LoVo (cell line): ENCODE measurements at regions not wholly inside any gene's neighbourhood (a gene's known extent, or its start where the extent isn't known, plus 50 kb on each side); places are given as distances from the start of the nearest gene placed in this dataset.

Experiments
- DNase-seq: peaks from one replicate; pipeline ENCODE4 v3.0.0-alpha.2; 2016; ENCODE audit warnings: low spot score

- no peak for DNase-seq
Observed at GRCh38 chr6:140977403-140977802, 1155.3 kb upstream of the GJE1 start.

DNA sequence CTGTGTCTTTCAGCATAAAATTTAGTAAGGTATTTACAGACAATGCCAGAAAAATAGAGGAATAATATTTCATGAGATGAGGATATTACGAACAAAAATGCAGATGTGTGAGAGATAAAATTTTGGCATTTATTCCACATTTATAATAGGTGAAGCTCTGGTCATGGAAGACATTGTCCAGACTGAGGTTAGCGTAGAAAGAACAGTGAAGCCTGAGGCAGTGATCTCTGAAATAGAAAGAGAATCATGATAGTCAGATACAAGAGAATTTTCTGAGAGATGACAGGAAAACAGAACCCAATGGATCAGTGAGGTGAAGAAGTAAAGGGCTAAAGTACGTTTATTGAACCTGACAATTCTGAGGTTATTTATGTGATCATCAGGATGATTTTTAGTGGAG lies 1155.9 kb upstream of the GJE1 start:
- DNase-seq: no peak

DNA sequence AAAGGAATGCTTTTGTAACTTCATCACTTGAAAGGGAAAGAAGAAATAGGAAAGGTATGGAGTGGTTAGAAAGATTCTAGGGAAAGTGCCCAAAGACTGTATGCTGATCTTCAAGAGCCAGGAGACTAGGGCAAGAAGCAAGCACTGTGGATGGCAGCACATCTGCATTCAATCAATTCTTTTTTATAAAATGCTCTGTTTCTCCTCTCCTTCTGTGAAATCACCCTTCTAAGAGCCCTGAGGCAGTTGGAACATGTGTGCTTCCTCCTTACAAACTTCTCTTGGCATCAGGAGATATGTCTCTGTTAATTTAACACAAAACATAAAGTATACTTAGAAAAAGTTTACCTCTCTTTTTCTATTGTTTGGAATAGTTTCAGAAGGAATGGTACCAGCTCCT lies 1162.2 kb upstream of the GJE1 start:
- no peak for DNase-seq

DNA sequence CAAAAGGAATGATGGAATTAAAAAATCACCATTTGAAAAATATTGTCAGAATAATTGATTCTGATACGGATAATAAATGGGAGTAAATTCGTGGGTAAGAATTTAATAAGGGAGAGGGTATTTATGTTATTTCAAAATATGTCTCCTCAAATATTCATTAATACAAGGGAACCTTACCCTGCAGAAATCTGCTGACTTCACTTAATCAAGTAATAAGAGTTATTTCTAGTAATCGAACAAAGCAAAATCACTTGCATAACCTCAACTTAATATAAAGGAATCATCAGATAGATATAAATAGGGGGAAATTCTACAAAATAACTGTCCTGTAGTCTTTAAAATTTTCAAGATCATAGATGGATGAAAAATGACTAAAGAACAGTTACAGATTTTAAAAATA lies 1164.7 kb upstream of the GJE1 start:
- no peak for DNase-seq

- no peak for DNase-seq
Observed at GRCh38 chr6:140966676-140967075, 1166.0 kb upstream of the GJE1 start.

DNA sequence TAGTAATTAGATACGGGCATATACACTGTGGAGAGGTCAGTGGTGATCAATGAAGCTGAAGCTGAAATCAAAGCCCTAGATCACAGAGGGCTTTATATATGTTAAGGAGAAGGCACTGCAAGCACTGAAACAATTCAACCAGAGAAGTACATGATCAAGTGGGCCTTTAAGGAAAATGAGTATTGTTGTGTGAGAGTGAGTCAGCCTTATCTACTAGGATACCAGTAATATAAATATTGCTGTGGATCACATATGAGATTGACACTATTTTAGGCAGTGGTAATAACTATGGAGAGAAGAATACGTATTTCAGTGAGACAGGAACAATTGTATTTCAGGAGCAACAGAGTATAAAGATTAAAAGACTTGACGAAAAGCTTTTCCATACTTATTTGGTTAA lies 1172.2 kb upstream of the GJE1 start:
- no peak for DNase-seq

DNA sequence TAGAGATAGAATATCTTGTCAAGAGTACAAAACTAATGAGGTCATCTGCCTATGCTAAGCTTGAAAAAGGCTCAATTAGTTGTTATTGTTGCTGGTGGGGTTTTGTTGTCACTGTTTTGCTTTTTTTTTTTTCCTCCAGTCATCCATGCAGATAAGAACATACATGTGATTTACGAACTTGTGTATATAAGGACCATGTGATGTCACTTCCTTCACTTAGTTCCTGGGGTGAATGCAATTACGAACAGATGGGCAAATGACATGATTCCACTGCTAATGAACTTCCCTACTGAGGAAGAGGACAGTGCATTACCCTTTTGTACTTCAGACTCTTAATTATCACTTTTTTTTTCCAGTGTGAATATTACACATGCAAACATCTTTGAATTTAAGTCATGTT lies 1175.3 kb upstream of the GJE1 start:
- no peak for DNase-seq

DNA sequence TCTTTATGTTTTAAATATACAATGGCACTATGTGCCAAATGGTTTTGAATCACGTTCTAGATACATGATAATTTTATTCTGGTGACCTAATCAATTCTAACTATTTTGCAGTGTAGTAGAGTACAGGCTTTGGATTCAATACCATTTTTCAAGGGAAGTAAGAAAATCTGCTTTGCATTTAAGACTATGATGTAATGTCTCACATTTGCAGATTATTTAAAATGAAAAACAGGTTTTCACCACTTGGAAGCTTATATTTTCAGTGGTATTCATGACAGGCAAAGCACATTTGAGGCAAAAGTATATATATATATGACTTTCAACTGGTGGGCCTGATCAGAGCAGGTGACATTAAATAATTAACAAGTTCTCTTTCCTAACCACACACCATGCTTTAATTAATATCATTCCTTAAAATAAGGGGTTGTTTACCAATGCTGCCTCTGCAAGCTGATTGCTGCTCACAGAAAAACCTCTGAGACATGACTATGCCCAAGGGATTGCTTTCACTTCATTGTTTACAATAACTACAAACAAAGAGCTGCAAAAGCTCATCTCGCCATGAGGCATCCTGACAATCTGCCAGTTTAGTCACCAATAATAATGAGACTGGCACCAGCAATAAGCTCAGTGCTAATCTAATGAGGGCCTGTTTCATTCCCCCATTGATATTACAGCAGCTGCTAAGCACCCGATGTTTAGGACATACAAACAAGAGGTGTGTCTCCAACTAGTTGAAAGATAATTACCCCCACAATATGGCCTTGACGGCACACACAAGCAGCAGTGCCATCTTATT lies 1176.0 kb upstream of the GJE1 start:
- DNase-seq: no peak

GRCh38 chr6:140940251-140940925 lies 1192.3 kb upstream of the GJE1 start:
- no peak for DNase-seq

GRCh38 chr6:140932909-140933308 lies 1199.8 kb upstream of the GJE1 start:
- no peak for DNase-seq

DNA sequence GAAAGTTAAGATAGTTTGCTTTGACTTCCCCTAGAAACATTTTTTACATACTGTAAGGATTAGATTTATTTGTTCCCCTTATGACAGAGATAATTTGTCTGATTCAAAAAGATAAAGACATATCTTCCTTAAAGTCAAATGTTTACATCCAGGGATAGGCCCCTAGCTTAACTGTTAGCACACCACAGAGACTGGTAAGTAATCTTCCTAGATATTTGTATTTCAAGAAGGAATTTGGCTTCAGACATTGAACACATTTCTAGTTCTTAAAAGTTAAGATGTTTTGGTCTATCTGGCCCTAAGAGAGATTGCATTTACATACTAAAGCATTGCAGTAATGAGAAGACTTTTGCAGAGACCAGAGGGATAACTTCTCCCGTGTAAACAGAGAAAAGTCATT lies 1201.1 kb upstream of the GJE1 start:
- DNase-seq: no peak

GRCh38 chr6:140929121-140929520 lies 1203.6 kb upstream of the GJE1 start:
- no peak for DNase-seq

DNA sequence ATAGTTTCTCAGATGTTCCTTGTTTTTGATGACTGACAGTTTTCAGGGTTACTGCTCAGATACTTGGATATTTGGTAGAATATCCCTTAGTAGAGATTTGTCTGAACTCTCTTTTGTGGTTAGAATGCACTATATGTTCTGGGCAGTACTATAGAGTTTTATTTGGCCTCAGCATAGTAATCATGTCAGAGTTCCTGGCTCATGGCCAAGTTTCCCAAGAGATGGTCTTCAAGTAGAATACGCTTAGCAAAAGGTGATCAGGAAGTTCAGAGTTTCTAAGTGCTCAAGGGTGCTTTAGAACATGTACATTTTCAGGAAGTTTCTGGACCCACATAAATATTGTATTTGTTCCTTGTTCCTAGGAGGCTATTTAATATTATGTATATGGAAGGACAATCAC lies 1209.7 kb upstream of the GJE1 start:
- no peak for DNase-seq

GRCh38 chr6:140921366-140922226 lies 1211.1 kb upstream of the GJE1 start:
- peak; percentile 52 for DNase-seq

- no peak for DNase-seq
Observed at GRCh38 chr6:140917911-140918310, 1214.8 kb upstream of the GJE1 start.

GRCh38 chr6:140915551-140915950 lies 1217.2 kb upstream of the GJE1 start:
- no peak for DNase-seq

DNA sequence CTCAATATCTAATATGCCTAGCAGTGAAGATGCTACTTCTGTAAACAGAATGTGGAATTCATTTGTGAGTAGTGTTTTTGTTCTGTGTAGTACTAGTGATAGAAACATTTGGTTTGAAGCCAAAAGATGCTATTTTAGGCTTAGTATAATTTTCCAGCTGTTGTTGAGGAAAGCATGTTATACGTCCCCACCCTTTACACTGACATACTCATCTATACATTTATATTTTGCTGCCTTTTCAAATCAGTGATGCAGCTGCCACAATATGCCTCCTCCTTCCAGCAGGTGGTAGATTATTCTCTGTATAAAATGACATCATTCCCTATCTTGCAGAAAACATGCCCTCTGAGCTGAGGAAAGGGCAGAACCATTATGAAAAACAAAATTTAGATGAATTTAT lies 1217.6 kb upstream of the GJE1 start:
- no peak for DNase-seq

DNA sequence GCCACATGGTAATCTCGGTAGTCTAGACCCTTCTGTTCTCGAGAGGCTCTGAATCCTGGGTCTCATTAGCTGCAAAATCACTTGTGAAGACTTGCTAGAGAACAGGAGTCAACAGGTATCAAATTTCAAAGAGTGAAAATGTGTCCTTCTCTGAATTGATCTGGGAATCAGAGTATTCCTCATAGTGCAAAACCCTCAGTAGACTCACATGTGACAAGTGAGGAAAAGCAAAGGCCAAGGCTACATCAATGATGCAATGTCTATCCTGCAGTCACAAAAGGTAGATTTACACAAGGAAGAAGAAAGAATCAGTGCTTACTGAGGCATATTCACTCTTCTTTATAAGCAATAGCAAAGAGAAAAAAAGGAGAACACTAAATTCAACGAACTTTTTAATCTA lies 1220.0 kb upstream of the GJE1 start:
- no peak for DNase-seq

DNA sequence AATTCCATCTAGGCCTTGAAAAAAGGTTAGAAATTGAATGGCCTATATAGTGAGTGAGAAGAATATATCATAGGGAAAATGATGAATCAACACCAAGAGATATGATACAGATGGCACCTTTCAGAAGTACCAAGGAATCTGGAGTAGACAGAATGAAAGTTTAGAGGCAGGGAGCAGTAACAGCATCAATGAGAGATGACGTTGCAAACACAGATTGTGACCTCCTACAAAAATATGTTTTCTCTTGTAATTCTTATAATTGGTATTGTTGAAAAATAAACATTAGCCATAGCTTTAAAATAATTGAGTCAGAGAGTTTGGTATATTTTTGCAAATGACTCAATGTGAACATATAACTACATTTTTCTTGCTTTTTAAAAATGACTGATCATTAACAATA lies 1223.1 kb upstream of the GJE1 start:
- DNase-seq: no peak

- DNase-seq: no peak
Observed at GRCh38 chr6:140909156-140909555, 1223.6 kb upstream of the GJE1 start.

- no peak for DNase-seq
Observed at GRCh38 chr6:140908505-140908904, 1224.2 kb upstream of the GJE1 start.

GRCh38 chr6:140907235-140907634 lies 1225.5 kb upstream of the GJE1 start:
- DNase-seq: no peak

GRCh38 chr6:140905724-140906123 lies 1227.0 kb upstream of the GJE1 start:
- DNase-seq: no peak
